ENCODE measurements at regions not wholly inside any gene's neighbourhood (a gene's known extent, or its start where the extent isn't known, plus 50 kb on each side); places are given as distances from the start of the nearest gene placed in this dataset.

DNA sequence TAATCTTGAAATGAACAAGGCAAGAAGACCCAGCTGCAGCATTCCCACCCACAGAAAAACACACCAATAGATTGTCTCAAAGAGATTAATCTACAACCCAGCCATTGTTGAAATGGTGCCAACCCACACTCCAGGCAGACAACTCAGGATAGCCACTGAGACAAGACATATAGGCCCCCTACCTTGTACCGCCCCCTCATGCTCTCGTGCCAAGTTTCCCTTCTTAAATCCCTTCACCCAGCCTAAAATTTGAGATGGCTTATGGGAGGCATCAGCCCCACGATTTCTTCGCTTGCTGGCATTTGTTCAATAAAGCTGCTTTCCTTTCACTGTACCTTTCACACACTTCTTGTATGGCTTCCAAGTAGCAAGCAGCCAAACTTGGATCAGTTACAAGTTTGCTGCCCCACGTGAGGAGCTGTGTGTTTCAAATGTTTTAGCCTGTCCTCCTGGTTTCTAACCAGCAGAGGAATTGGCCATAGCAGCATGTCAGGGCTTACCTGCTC is 1754.1 kb downstream of the C4orf33 start:
- Mint-ChIP-seq H3K9me3 (peaks cover 6% of the 10 kb centered on the region), H3K27me3 (no peaks in the 10 kb centered on the region), H3K4me1 (no peaks in the 10 kb centered on the region), H3K27ac (no peak overlapping the region), H3K36me3 (ENCODE audit: low read depth) (no peaks in the 10 kb centered on the region), H3K4me3 (no peak overlapping the region)
- intact Hi-C loops (cut with micrococcal nuclease) = no loop called here
- TF ChIP-seq, protein P1, sequence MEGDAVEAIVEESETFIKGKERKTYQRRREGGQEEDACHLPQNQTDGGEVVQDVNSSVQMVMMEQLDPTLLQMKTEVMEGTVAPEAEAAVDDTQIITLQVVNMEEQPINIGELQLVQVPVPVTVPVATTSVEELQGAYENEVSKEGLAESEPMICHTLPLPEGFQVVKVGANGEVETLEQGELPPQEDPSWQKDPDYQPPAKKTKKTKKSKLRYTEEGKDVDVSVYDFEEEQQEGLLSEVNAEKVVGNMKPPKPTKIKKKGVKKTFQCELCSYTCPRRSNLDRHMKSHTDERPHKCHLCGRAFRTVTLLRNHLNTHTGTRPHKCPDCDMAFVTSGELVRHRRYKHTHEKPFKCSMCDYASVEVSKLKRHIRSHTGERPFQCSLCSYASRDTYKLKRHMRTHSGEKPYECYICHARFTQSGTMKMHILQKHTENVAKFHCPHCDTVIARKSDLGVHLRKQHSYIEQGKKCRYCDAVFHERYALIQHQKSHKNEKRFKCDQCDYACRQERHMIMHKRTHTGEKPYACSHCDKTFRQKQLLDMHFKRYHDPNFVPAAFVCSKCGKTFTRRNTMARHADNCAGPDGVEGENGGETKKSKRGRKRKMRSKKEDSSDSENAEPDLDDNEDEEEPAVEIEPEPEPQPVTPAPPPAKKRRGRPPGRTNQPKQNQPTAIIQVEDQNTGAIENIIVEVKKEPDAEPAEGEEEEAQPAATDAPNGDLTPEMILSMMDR (IDR thresholded peaks at IDR 0.05) = no peak
- ATAC-seq (ENCODE audit: low read depth) = no peak
- DNase-seq = no peak
- ChIA-PET POLR2A (no interaction called here), CTCF (no interaction called here)

DNA sequence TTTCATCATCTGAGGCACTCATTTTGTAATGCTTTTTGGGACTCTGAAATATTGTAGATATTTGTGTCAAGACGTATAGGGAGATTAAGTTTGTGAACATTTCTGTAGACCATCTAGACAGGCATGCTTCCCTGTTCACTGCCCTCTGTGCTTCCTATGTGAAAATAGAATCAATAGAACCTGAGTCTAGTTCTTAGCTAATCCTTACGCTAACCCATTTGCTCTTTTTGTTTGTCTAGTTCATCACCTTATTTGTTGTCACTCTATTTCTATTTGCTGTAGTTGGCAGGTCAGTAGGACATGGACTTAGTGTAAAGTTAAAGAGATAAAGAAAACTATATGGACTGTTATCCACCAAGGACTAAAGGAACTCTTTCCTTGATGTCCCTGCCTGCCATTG is 1755.2 kb downstream of the C4orf33 start:
- ATAC-seq (ENCODE audit: low read depth) (no peak), DNase-seq (no peak)
- ChIA-PET CTCF (no interaction called here), POLR2A (no interaction called here)
- Mint-ChIP-seq H3K9me3 (peaks cover 11% of the 10 kb centered on the region), H3K27me3 (no peaks in the 10 kb centered on the region), H3K27ac (no peak overlapping the region), H3K36me3 (ENCODE audit: low read depth) (no peaks in the 10 kb centered on the region), H3K4me3 (no peak overlapping the region), H3K4me1 (no peaks in the 10 kb centered on the region)
- intact Hi-C loops (cut with micrococcal nuclease) = no loop called here
- TF ChIP-seq, protein P1 (IDR thresholded peaks at IDR 0.05) = no peak

DNA sequence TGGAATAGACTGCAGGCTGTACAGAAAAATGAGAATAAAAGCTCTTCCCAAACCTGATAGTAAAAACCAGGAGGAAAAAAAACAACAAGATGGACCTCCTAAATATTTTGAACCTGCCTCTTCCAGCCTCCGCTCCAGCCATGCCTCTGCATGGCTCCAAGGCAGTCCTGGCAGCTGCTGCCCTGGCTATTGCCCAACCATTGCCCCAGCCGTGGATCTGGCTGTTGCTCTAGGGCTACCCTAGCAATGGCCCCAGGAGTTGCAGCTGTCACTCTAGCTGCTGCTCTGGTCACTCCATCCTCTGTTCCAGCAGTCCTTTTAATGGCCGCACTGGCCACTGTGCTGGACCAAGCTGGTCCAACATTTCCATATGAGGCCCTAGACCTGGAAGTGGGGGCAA is 1756.0 kb downstream of the C4orf33 start:
- H3K27ac Mint-ChIP-seq = no peak overlapping the region
- POLR2A ChIA-PET = no interaction called here
- H3K4me1 Mint-ChIP-seq = no peaks in the 10 kb centered on the region

DNA sequence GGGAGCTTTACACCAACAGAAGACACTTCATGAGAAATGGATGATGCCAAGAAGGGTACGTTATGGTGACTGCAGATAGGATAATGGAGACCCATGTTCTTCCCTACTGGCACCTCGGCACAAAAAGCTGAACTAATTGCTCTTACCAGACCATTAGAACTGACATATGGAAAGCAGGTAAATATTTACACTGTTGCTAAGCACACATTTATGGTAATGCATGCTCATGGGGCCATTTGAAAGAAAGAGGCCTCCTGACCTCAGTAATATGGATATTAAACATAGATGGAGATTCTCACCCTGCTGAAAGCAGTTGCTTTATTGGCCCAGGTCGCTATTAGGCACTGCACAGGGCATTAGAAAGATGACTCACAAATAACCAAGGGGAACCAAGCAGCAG is 1759.6 kb downstream of the C4orf33 start:
- no peaks in the 10 kb centered on the region for H3K27me3 Mint-ChIP-seq
- ChIA-PET POLR2A (no interaction called here), CTCF (no interaction called here)
- H3K27ac Mint-ChIP-seq = no peak overlapping the region
- peaks cover 16% of the 10 kb centered on the region for H3K9me3 Mint-ChIP-seq
- ATAC-seq (ENCODE audit: low read depth) = no peak
- no peaks in the 10 kb centered on the region for H3K36me3 Mint-ChIP-seq (ENCODE audit: low read depth)
- no peaks in the 10 kb centered on the region for H3K4me1 Mint-ChIP-seq
- no peak for DNase-seq
- intact Hi-C loops (cut with micrococcal nuclease) = no loop called here
- no peak overlapping the region for H3K4me3 Mint-ChIP-seq
- TF ChIP-seq, protein P1 (IDR thresholded peaks at IDR 0.05) = no peak

More for the DNA sequence above, 1756.0 kb downstream of the C4orf33 start:
- H3K9me3 Mint-ChIP-seq = peaks cover 14% of the 10 kb centered on the region
- ATAC-seq (ENCODE audit: low read depth) (no peak), DNase-seq (no peak)
- no peaks in the 10 kb centered on the region for H3K36me3 Mint-ChIP-seq (ENCODE audit: low read depth)
- H3K27me3 Mint-ChIP-seq = no peaks in the 10 kb centered on the region
- TF ChIP-seq, protein P1 (IDR thresholded peaks at IDR 0.05) = no peak
- no peak overlapping the region for H3K4me3 Mint-ChIP-seq
- CTCF ChIA-PET = no interaction called here
- intact Hi-C loops (cut with micrococcal nuclease) = no loop called here

DNA sequence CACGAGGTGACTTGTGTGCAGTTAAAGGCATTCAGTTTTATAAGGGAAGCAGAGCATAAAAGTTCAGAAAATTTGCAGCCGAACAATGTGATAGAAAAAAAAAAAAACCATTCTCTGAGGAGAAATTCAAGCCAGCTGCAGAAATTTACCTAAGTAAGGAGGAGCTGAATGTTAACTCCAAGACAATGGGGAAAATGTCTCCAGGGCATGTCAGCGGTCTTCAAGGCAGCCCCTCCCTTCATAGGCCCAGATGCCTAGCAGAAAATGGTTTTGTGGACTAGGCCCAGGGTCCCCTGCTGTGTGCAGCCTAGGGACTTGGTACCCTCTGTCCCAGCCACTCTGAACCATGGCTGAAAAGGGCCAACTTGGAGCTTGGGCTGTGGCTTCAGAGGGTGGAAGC is 1764.0 kb downstream of the C4orf33 start:
- TF ChIP-seq, protein P1 (IDR thresholded peaks at IDR 0.05) = no peak
- CTCF ChIA-PET = no interaction called here
- Mint-ChIP-seq H3K27ac (no peak overlapping the region), H3K36me3 (ENCODE audit: low read depth) (no peaks in the 10 kb centered on the region), H3K4me3 (no peak overlapping the region), H3K27me3 (no peaks in the 10 kb centered on the region), H3K9me3 (peaks cover 14% of the 10 kb centered on the region), H3K4me1 (no peaks in the 10 kb centered on the region)
- POLR2A ChIA-PET = no interaction called here
- DNase-seq (no peak), ATAC-seq (ENCODE audit: low read depth) (no peak)
- intact Hi-C loops (cut with micrococcal nuclease) = no loop called here

All from activated B cell treated with CpG ODN at 0.5 μM for 24 hours (primary cell).